ENCODE measurements at regions not wholly inside any gene's neighbourhood (a gene's known extent, or its start where the extent isn't known, plus 50 kb on each side); places are given as distances from the start of the nearest gene placed in this dataset.

GRCh38 chr13:79779761-79780160, 298.8 kb downstream of the NDFIP2 start:
- TF ChIP-seq CTCF (IDR thresholded peaks at IDR 0.05) = no peak
- no peak for TF ChIP-seq POLR2A (IDR thresholded peaks at IDR 0.05)
